ENCODE measurements at regions not wholly inside any gene's neighbourhood (a gene's known extent, or its start where the extent isn't known, plus 50 kb on each side); places are given as distances from the start of the nearest gene placed in this dataset.
"Not testable (repeated sequence)": the region's sequence is repeated elsewhere in the genome, so short reads cannot be mapped to it uniquely, and the experiment has no call there.

- not testable (repeated sequence) for DNase-seq
Measured at GRCh38 chr6:49274809-49275769, 188.0 kb downstream of the MMUT start.

GRCh38 chr6:49269190-49269589 is 193.9 kb downstream of the MMUT start:
- DNase-seq, result no peak

DNA sequence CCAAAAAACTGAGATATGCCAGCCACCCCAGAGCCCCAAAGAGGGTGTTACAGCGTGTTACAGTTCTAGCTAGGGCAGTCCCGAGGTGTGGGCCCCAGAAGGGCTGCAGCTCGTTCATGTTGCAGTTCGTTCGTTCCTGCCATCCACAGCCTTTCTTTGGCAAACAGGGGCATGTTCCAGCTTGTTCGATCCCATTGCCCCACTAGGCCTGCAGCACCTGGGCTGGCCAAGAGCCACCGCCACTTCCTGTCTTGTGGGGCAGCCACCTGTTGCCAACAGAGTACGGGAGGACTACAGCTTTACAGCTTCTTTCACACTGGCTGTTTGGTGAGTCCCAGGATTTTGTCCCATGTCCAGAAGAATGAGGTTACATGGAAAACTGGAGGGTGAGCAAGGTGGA is 198.1 kb downstream of the MMUT start:
- DNase-seq, result no peak

- no peak for DNase-seq
Measured at GRCh38 chr6:49264496-49264895, 198.6 kb downstream of the MMUT start.

GRCh38 chr6:49257549-49257948 is 205.5 kb downstream of the MMUT start:
- no peak for DNase-seq

- DNase-seq, result no peak
Measured at GRCh38 chr6:49255335-49255734, 207.7 kb downstream of the MMUT start.

- no peak for DNase-seq
Measured at GRCh38 chr6:49252901-49253300, 210.2 kb downstream of the MMUT start.

DNA sequence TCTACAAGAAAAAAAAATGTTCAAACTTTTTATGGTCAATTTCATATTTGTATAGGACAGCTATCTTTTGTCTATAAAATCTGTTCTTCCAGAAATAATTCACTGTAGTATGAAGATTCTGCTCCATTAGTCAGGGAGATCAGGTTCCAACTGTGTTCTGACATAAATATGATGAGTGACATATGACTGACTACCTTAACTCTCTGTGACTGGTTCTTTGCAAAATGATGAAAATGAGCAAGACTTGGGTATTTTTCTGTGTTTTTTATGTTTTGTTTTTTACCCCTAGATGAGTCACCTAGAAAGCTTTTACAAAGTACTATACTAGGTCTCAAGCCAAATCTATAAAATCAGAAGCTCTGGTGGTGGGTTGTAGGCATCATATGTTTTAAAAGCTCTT is 229.6 kb downstream of the MMUT start:
- no peak for DNase-seq

DNA sequence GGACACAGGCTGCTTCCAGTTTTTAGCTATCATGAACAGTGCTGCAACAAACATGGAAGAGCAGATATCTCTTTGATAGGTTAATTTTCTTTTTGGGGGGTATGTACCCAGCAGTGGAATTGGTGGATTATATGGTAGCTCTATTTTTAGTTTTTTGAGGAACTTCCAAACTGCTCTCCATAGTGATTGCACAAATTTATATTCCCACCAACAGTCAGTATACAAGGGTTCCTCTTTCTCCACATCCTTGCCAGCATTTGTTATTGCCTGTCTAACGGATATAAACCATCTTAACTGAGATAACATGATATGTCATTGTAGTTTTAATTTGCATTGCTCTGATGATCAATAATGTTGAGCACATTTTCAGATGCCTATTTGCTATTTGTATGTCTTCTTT is 237.6 kb downstream of the MMUT start:
- DNase-seq, result no peak

- DNase-seq, result no peak
Measured at GRCh38 chr6:49220293-49220692, 242.8 kb downstream of the MMUT start.

DNA sequence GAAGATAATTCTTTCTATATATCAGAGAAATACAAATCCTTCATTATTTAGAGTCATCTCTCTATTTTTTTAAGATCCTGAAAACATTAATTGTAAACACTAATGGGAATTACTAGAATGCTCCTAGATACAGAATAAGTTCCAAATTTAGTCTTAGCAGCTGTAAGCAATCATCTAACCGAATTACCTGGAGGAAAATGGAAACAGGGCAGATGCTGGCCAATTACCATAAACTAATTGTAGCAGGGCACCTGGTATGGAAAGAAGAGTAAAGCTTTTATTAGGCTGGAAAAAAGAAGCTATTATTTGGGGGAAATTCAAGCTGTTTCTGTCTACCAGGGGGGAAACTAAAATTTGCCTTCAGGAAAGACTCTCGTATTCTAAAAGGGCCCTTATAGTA is 257.5 kb downstream of the MMUT start:
- no peak for DNase-seq

DNA sequence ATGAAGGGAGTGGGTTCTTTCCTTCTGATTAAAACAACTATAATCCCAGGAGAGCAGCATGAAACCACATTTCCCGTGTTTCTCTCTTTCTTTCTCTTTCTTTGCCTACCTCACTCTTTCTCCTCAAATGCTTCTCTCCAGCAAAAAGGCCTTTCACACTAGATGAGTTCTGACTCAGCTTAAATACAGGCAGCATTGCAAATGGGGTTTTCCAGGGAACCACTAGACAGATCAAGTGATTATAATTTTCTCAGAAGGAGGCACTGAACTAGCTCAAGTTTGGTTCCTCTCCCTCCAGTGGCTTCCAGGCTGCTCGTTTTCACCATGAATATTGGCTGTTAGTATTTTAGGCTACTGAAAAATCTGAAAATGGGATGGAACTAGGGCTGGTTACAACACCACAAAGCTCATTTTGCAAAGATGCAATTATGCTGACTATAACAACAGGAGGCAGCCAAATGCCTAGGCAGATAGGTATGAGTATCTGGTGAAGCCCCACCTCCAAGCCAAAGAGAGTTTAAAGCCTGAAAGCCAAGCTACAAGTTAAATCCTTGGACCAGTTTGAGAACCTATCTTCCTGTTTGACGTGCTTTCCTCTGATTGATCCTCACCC is 260.0 kb downstream of the MMUT start:
- DNase-seq, result no peak

DNA sequence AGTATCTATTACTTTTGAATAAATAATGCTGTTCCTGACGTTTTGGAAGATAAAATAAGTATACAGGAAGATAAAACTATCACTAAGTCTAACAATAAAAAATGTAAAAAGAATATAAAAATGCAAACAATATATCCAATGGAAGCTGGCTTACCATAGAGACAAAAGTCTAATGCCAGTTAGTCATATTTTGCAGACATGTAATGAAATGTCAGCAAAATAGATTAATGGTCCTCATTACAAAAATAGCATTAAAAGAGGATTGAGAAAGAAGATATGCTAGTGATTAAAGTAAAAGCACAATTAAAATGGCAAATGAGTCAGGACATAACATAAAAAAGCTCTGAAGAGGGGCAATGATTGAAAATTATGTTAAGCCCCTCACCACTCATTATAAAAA is 265.0 kb downstream of the MMUT start:
- DNase-seq, result no peak

DNA sequence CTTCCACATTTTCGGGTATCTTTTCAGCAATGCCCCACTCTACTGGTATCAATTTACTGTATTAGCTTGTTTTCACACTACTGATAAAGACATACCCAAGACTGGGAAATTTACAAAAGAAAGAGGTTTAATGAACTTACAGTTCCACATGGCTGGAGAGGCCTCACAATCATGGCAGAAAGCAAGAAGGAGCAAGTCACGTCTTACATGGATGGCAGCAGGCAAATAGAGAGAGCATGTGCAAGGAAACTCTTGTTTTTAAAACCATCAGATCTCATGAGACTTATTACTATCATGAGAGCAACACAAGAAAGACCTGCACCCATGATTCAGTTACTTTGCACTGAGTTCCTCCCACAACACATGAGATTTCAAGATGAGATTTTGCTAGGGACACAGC is 300.7 kb downstream of the MMUT start:
- not testable (repeated sequence) for DNase-seq

- DNase-seq, result no peak
Measured at GRCh38 chr6:49155316-49155715, 307.7 kb downstream of the MMUT start.

GRCh38 chr6:49151957-49152356 is 311.1 kb downstream of the MMUT start:
- DNase-seq, result no peak

DNA sequence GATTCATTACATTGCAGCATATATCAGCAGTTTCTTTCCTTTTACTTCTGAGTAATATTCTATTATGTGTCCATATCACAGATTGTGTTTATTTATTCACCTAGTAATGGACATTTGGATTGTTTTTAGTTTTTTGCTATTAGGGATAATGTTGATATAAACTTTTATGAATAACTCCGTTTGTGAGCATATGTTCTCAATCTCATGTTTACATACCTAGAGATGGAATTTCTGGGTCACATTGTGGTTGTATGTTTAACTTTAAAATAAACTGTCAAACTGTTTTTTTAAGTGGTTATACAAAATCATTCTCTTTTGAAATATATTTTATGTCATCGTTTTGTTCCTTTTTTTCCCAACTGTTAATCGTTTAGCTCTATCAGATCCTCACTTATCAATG is 311.6 kb downstream of the MMUT start:
- no peak for DNase-seq

DNA sequence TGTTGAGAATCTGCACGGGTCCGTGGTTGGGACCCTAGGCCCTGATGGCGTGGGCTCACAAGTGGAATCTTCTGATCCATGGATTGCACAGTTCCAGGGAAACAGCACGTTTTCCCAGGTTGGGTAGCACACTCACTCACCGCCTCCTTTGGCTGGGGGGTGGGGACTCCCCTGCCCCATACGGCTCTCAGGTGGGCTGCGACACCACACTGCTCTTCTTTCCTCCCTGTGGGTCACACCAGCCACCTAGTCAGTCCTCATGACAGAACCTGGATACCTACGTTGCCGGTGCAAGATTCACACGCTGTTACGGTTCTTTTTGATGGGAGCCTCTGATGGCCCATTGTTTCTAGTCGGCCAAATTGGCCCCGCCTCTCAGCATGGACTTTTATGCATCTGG is 312.0 kb downstream of the MMUT start:
- DNase-seq, result no peak

GRCh38 chr6:49145280-49145679 is 317.8 kb downstream of the MMUT start:
- no peak for DNase-seq

GRCh38 chr6:49142421-49143151 is 320.5 kb downstream of the MMUT start:
- no peak for DNase-seq

- no peak for DNase-seq
Measured at GRCh38 chr6:49121970-49122369, 341.1 kb downstream of the MMUT start.

DNA sequence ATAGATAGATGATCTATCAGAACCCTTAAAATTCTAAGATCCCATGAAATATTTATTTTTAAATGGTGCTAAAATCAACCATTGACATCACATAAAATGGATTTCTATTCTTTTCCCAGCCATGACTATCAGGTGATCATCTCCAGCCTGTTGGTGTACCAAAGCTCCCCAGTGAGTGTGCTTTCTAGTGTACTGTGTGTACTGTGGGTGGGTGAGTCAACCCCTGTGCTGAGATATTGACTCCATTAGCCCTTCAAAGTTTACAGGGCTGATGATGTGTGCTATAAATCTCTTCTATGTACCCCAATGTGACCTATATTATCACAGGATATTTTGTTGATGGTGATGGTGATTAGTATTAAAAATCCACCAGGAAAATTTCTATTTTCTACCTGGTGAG is 344.6 kb downstream of the MMUT start:
- no peak for DNase-seq

GRCh38 chr6:49110916-49111315 is 352.1 kb downstream of the MMUT start:
- DNase-seq, result no peak

DNA sequence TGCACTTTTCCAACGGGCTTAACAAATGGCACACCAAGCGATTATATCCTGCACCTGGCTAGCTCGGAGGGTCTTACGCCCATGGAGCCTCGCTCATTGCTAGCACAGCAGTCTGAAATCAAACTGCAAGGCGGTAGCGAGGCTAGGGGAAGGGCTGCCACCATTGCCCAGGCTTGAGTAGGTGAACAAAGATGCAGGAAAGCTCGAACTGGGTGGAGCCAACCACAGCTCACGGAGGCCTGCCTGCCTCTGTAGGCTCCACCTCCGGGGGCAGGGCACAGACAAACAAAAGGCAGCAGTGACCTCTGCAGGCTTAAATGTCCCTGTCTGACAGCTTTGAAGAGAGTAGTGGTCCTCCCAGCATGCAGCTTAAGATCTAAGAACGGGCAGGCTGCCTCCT is 365.4 kb downstream of the MMUT start:
- DNase-seq, result not testable (repeated sequence)
